HG02588 (cell line): ENCODE measurements at regions not wholly inside any gene's neighbourhood (a gene's known extent, or its start where the extent isn't known, plus 50 kb on each side); places are given as distances from the start of the nearest gene placed in this dataset.
"Not testable (repeated sequence)": the region's sequence is repeated elsewhere in the genome, so short reads cannot be mapped to it uniquely, and the experiment has no call there.

Experiments
- ATAC-seq: cut with Tn5 transposase; IDR thresholded peaks from one replicate; pipeline ENCODE4 v1.9.1; 2021; ENCODE audit warnings: mild to moderate bottlenecking, moderate library complexity; ENCODE audit not compliant: unreplicated experiment

DNA sequence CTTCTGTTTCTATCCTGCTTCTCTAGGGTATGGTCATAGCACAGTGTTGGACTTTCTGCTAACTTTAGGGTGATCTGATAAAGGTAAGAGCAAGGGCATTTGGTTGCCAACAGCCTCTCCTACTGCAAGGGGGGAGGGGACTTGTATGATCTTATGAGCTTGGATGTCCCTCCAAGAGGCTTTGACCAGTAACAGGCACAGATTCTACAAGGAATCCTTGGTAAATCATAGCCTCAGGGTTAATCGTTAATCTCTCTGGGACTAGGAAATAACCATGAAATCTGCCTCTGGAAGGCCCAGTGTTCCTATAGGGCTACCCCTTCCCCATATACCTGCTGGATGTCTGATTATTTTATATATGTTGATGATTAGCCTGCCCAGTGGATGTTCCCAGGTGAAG, 134.8 kb upstream of the TNFSF4 start:
- ATAC-seq, result no peak

DNA sequence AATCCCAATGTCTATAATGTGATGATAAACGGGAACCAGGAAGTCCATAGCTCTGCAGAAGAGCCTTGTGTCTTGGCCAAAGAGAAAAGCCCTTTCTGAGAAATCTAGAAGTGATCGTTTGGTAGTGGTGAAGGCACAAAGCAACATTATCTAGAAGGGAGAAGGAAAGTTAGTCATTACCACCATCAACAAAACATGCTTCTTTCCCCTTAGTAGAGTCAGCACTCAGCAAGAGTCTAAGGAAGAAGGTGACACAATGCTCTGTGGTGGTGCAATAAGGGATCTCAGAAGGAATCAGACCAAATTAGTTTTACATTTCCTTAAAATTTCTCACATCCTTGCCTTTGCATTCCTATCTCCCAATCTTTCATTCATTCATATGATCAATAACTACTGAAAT, 134.4 kb upstream of the PRDX6 start:
- no peak for ATAC-seq

DNA sequence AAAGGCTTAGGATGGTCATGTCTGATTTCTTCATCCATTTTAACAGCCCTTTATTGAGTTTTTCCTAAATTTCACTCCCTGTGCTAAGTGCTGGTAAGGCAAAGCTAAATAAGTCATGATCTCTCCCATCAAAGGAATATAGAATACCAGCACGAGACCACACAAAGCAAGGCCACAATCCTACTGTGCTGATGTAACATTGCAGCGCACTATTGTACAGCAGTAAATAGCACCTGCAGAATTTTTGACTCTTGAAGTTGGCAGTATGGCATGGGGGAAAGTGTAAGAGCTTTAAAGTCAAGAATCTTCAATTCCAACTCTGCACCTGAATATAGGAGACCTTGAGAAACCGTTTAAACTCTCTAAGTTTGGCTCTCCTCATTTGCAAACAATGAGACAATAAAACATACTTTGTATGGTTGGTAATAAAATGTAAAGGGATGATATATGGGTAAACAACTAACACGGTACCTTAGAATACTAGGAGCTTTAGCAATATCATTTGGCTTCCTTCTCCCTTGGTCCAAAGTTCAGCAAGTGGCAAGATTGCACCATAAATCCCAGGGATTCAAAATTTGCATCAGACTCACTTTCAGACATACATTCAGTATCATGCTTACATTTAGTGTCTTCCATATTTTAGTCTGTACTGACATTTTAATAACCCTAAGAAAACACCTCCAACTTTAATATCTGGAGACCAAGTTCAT, 132.9 kb upstream of the PRDX6 start:
- ATAC-seq, result no peak

DNA sequence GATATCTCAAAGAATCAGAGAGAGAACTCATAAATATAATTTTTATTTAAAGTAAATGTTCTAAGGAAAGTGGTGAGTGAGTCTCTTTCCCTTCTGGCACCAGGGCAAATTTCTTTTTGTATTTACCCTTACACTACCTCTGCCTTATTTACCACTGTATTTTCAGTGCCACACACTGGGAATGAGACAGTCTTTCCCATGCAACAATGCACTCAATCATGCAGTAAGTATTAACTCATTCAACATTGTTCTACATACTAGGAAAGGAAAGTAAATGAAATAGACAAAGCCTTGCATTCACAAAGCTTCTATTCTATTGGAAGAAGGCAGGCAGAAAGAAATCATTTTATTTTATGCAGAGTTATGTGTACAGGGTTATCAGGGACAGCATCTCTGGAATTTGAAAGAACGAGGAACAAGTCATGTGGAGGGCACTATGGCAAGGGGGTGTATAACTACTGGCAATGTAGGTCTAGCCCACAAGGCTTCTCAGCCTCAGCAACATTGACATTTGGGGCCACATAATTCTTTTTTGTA, 129.8 kb upstream of the PRDX6 start:
- no peak for ATAC-seq

DNA sequence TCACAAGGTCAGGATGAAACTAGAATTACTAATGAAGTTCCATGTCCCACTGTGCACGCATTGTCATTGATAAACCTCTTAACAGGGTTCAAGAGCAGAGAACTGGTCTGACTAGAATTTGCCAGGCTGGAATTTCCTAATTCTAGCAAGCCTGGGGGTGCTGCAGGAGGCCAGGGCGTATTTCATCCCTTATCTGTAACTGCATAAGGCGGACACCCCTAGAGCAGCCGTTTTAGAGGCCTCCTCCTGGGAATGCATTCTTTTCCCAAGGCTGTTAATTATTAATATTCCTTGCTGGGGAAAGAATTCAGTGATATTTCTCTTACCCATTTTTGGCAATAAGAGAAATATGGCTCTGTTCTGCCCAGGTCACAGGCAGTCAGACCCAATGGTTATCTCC, 124.5 kb upstream of the PRDX6 start:
- ATAC-seq, result not testable (repeated sequence)

DNA sequence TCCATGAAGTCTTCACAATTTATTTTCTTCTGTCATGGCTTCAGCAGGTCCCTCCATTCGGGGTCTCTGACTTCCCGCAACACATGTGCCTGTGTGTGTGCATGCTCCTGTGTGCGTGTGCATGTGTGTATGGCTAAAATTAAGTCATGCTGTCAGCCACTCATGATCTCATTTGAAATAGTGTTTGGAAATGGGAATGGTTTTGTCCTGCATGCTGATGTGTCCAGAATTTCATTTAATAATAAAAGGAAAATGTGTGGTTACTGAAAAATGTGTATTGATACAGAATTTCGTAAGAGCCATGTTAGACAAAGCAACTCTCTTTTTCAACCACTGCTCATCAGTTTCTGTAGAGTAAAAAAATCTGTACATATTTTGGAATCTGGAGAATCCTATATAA, 123.8 kb upstream of the PRDX6 start:
- no peak for ATAC-seq

DNA sequence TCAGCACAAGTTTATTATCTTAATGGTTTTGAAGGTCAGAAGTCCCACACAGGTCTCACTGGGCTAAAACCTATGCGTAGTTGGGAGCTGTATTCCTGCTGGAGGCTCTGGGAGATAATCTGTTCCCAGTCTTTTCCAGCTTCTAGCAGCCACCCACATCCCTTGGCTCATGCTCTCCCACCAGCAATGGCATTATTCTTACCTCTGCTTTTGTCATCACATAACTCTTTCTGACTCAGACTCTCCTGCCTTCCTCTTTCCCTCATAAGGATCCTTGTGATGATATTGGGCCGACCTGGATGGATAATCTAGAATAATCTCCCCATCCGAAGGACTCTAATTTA, 122.2 kb upstream of the PRDX6 start:
- ATAC-seq, result no peak

DNA sequence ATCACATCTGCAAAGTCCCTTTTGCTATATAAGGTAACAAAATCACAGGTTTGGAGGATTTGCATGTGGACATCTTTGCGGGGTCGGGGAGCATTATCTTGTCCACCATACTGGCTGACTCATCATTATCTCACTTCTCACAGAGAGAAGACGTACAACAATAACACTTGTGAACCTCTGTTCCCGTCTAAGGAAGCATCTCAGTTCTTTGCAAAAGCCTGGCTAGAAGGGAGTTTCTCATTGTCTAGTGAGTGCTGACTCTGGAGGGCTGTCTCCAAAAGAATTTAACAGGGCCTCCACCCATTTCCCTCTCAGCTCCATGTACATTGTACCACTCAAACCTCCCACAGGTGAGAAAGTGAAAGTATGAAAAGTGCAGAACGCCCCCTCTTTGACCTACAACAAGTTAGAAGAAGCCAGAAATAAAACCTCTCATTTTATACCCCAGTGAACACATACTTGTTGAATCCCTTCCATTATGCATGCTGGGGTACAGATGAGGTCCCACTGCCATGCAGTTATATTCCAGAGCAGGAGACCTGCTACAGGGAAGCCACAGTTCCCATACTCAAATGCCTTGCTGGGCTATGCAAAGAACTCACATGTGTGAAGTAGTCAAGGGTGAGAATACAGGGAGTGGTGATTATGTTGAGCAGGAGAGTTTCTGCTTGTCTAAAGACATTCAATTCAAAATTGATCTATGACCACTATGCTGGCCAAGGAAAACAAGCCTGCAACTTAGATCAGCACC, 121.7 kb upstream of the PRDX6 start:
- ATAC-seq, result no peak

DNA sequence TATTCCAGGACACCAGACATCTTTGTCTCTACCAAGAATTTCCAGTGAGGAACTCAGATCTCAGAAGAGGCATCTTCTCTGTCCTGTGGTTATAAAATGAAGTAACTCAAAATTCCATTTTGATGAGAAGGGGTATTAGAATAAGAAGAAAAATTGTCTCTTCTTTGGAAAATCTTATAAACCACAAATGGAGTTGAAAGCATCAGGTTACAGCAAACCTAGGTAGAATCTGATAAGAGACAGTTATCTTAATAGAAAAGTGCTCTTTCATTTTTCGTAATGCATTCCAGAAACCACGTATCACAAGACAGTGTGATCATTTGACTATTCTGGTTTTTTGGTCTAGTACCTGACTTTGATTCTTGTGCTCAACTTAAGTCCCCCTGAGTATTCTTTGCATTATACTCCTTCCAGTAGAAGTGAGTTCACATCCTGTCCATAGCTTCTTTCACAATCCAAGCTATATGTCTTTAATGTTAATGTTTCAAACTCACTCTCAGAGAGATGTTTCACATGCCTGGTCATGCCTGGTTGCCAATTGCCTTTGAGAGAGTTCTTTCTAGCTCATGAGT, 120.9 kb upstream of the PRDX6 start:
- ATAC-seq, result no peak

DNA sequence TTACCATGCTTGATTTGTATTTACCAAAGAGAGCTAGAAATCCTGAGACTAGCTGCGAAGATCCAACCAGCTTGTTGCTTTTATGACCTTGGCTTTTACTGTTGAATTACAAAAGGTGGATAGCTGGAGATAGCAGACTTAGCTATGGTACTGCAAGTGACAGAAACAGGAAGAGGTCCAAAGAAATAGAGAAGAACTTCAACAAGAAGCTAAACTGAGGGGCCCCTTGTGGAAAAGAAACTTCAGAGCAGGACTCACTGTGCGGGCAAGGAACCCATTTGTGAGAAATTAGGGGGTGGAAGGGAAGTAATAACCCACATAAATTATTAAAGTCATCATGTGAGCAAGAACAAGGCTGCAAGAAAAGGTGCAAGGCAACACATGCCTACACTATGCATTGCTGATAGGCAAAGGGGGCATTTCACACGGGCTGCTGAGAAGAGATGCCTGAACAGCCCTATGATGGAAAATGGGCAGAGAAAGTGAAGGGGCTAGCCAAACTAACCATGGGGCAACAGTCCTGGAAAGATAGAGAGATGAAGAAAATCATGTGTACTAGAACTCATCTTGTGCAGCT, 116.6 kb upstream of the PRDX6 start:
- no peak for ATAC-seq

DNA sequence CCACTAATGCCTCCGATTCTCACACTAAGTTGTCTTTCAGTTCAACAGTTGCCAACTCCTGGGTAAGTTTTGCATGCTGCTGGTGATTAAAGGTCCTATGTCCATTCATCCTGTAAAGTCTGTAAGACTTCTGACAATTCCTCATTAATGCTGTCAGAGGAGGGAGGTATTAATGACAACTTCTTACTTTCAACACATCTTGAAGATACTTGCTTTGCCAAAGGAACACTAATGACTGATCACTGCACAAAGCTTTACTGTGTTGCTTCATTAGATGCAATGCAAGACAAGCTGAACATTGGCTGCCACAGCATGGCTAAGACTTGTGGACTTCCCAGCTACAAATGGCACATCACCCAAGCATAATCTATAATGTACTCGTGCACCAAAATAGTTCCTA, 114.6 kb upstream of the PRDX6 start:
- no peak for ATAC-seq

DNA sequence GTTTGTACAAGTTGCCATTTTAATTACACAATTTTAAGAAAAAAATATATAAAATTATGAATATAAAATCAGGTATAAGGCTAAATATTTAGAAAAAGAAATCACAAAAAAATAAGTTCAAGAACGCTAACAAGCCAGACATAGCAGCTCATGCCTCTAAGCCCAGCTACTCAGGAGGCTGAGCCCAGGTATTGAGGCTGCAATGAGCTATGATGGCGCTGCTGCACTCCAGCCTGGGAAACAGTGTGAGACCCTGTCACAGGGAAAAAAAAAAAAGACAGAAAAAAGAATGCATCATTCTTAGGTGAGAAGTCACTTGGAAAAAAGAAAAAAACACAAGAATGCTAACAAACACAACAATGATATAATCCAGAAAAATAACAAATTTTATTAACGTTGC, 112.3 kb upstream of the PRDX6 start:
- ATAC-seq, result no peak

DNA sequence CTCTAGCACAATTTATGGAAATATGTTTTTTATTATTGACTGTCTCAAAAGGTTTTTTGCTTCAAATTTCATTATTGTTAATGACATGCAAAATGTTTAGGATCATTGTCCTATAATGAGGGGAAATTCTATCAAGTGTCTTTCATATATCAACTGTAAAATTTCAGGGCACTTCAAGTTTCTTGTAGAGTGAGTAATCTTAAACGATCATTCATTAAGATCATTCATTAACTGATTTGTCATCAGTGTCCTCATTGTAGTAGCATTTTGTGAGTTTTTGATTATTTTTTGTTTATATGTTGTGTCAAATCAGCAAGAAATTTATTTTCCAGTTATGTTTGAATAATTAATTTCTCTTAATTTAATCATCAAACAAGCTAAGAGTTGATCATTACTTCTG, 111.8 kb upstream of the PRDX6 start:
- no peak for ATAC-seq

DNA sequence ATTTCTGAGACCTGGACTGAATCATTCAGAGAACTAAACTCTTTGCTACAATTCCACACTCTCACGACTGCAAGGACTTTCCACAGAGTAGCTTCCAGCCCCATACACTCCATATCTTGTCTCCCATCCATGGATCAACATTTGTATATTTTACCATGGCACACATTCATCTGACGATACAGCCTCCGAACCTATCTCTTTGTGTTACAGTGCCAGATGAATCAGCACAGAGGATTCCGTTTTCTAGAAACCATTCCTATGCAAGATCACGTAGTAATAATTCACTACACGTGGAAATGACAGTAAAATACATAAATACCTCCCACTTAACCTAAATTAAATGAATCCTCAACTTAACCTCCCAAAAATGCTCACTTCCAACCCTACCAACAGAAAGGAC, 110.0 kb upstream of the PRDX6 start:
- ATAC-seq, result no peak

DNA sequence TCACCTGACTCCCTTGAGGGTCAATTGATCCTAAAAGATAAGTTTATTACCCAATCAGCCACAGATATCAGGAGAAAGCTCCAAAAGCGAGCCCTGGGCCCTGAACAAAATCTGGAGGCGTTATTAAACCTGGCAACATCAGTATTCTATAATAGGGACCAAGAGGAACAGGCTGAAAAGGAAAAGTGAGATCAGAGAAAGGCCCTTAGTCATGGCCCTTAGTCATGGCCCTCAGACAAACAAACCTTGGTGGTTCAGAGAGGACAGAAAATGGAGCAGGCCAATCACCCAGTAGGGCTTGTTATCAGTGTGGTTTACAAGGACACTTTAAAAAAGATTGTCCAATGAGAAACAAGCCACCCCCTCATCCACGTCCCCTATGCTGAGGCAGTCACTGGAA, 106.5 kb upstream of the PRDX6 start:
- ATAC-seq, result not testable (repeated sequence)

DNA sequence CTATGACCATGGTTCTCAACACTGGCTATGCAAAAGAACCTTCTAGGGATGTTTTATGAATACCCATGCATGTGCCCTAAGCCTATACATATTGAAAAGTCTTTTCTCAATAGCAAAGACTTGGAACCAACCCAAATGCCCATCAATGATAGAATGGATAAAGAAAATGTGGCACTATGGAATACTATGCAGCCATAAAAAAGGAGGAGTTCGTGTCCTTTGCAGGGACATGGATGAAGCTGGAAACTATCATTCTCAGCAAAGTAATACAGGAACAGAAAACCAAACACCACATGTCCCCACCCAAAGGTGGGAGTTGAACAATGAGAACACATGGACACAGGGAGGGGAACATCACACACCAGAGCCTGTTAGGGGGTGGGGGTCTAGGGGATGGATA, 101.1 kb upstream of the PRDX6 start:
- not testable (repeated sequence) for ATAC-seq

DNA sequence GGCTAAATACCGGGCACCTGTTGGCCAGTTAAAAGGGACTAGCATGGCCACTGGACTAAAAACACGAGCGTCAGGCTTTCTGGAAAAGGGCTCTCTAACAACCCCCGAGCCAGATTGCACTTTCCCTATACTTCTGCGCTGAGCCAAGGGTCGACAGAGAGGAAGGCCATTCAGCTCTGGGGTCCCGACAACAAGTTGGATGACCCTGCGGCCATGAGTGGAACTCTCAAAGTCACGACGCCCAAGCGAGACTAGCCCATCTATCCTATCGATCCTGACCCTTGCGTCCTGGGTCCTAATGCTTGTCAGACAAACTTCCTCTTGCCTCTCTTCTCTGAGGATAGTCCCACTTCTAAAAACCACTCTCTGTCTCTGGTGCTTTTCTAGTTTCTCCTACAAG, 99.9 kb upstream of the PRDX6 start:
- ATAC-seq, result no peak

DNA sequence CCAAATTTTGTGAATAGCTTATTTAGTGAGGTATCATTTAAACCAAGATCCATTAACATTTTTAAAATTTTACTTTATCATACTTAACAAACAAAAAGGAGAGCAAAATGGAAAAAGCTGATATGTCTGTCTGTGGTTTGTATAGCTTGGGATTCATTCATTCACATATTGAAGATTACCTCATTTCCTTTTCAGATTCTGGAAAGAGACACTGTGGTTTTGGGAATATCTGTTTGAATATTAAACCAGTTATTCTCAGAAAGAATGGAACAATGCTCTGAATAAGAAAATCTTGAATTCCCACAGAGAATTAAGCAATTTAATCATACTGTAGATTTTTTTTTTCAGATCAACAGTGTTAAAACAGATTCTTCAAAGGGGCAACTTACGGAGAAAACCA, 93.8 kb upstream of the PRDX6 start:
- no peak for ATAC-seq

DNA sequence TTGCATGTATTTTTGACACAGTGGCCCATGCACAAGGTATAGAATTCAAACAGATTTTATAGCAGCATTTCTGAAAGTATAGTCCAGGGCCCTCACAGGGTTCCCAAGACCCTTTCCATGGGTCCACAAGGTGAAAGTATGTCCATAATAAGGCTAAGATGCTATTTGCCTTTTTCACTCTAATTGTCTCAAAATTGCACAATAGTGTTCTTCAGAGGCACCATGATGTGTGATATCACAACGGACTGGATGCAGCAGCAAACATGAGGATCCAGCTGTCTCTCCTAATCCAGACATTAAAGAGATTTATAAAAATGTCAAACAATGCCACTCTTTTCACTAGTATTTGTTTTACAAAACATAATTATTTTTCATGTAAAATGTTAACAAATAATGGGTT, 88.8 kb upstream of the PRDX6 start:
- no peak for ATAC-seq

DNA sequence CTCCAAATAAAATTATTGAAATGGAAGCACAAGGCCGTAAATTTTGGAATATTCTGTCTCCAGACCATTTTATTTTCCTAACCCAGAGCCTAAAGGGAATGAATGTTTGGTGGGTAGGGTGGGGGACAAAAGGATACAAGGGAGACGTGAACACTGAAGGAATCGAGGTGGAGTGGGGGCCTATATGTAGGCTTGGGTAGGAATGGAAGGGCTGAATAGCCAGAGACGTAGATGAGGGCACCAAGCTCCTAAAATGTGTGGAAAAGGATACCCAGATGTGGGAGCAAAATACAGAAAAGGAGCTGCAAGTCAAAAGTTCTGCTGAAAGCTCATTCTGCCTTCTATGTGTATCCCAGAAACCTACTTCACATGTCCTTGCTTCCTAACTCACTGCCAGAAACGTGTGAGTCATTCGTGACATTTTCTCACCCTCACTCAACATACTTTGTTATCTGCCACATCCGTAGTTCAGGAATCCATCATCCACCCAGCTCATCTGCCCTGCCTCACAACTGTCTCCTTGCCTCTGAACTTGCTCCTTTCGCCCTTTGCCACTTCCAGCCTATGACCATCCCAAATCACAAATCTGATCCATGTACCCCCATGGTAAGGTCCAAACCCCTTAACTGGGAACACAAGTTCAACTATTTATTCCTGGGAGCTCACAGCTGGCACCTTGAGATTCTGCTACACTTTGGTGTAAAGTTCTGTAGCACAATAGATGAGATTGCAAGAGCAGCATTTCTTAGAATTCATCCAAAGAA, 84.1 kb upstream of the PRDX6 start:
- ATAC-seq, result no peak

DNA sequence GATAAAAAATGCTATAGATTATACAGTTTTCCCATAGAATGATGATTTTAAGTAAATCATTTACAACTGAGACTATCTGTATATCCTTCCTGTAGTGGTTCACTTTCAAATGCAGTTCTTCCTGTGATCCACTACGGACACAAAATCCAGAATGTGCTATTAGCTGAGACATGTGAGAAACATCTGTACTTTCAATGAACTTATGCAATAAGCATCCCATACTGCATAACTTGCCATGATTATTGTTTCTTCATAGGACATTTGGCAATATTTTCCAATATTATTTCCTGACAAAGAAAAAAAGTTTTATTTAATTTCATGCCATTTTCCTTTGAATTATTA, 83.5 kb upstream of the PRDX6 start:
- ATAC-seq, result no peak
